Fibroblast of mammary gland (primary cell): ENCODE measurements at regions not wholly inside any gene's neighbourhood (a gene's known extent, or its start where the extent isn't known, plus 50 kb on each side); places are given as distances from the start of the nearest gene placed in this dataset.

Experiments
- DNase-seq: peaks from one replicate; pipeline ENCODE4 v3.0.0-alpha.2; 2010; ENCODE audit warnings: low read depth
- H3K4me3 ChIP-seq: 2 replicates; pipeline ENCODE4 v1.5.1; 2011; ENCODE audit warnings: low read depth, mild to moderate bottlenecking, low read length, moderate library complexity; ENCODE audit not compliant: control insufficient read depth
- CTCF ChIP-seq: conservative IDR thresholded peaks from 2 replicates; pipeline ENCODE4 v1.5.1; 2011; ENCODE audit warnings: low read depth, low read length, inconsistent platforms; ENCODE audit not compliant: control insufficient read depth, insufficient read depth

- DNase-seq = no peak
- TF ChIP-seq CTCF = no peak
- H3K4me3 ChIP-seq = no peak overlapping the region
Measured at GRCh38 chr12:104815935-104816334, 142.2 kb downstream of the SLC41A2 start.

GRCh38 chr12:104814944-104815343 lies 143.1 kb downstream of the SLC41A2 start:
- H3K4me3 ChIP-seq = no peak overlapping the region
- TF ChIP-seq CTCF = no peak
- DNase-seq = no peak
